WTC11 (cell line): ENCODE measurements at regions not wholly inside any gene's neighbourhood (a gene's known extent, or its start where the extent isn't known, plus 50 kb on each side); places are given as distances from the start of the nearest gene placed in this dataset.

Experiments used
- CREB1 ChIP-seq: sonication (generic); formaldehyde crosslinking; IDR thresholded peaks from 2 replicates; pipeline ENCODE4 v1.8.0; 2023; ENCODE audit warnings: mild to moderate bottlenecking, missing genetic modification reagents
- ELF4 ChIP-seq: sonication (generic); formaldehyde crosslinking; IDR thresholded peaks from 2 replicates; pipeline ENCODE4 v1.8.1; 2022; ENCODE audit warnings: low read depth, mild to moderate bottlenecking, moderate library complexity, missing genetic modification reagents
- NR1H2 ChIP-seq: sonication (generic); formaldehyde crosslinking; IDR thresholded peaks from 2 replicates; pipeline ENCODE4 v1.9.0; 2021; ENCODE audit warnings: mild to moderate bottlenecking, moderate library complexity, missing genetic modification reagents
- PRRX2 ChIP-seq: fragments of 250-450 bp; sonication (Bioruptor Pico); IDR thresholded peaks from 2 replicates; pipeline ENCODE4 v1.8.0; 2021; ENCODE audit warnings: mild to moderate bottlenecking
- RORB ChIP-seq: fragments of 250-450 bp; sonication (Bioruptor Pico); IDR thresholded peaks from 2 replicates; pipeline ENCODE4 v1.9.0; 2021; ENCODE audit warnings: mild to moderate bottlenecking
- SP1 ChIP-seq: sonication (generic); formaldehyde crosslinking; conservative IDR thresholded peaks from 2 replicates; pipeline ENCODE4 v1.8.1; 2022; ENCODE audit warnings: missing genetic modification reagents
- ZBTB21 ChIP-seq: sonication (generic); formaldehyde crosslinking; IDR thresholded peaks from 2 replicates; pipeline ENCODE4 v1.8.1; 2023; ENCODE audit warnings: mild to moderate bottlenecking, missing genetic modification reagents, borderline replicate concordance
- ZNF219 ChIP-seq: sonication (generic); formaldehyde crosslinking; IDR thresholded peaks from 2 replicates; pipeline ENCODE4 v1.8.0; 2023; ENCODE audit warnings: missing genetic modification reagents, mild to moderate bottlenecking, borderline replicate concordance
- TF ChIP-seq, protein P1 (sequence below): fragments of 250-450 bp; sonication (Bioruptor Pico); IDR thresholded peaks from 2 replicates; pipeline ENCODE4 v1.8.0; 2021; ENCODE audit warnings: mild to moderate bottlenecking
- TF ChIP-seq, protein P2 (sequence below): fragments of 200-600 bp; IDR thresholded peaks from 2 replicates; pipeline ENCODE4 v1.8.0; 2022; ENCODE audit warnings: antibody characterized with exemption
- TF ChIP-seq, protein P3 (sequence below): fragments of 250-450 bp; sonication (Bioruptor Pico); IDR thresholded peaks from 2 replicates; pipeline ENCODE4 v1.9.0; 2021; ENCODE audit warnings: mild to moderate bottlenecking

DNA sequence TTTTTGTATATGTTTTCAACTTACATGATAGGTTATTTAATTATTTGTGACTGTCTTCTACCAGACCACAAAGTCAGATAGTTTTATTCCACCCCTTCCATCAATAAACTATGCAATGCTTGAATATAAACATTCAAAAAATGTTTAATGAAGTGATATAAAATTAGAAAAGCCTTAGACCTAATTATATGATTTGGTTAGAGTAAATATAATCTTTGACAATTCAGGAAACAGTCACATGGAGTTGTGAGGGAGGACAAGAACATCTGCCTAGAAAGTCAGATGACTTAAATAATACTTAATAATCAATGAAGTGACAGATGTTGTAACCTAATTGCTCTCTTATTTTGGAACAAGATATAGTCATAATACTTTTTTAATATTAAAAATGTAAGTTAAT lies 710.3 kb downstream of the ZBBX start:
- TF ChIP-seq, protein P1, sequence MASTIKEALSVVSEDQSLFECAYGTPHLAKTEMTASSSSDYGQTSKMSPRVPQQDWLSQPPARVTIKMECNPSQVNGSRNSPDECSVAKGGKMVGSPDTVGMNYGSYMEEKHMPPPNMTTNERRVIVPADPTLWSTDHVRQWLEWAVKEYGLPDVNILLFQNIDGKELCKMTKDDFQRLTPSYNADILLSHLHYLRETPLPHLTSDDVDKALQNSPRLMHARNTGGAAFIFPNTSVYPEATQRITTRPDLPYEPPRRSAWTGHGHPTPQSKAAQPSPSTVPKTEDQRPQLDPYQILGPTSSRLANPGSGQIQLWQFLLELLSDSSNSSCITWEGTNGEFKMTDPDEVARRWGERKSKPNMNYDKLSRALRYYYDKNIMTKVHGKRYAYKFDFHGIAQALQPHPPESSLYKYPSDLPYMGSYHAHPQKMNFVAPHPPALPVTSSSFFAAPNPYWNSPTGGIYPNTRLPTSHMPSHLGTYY = no peak
- TF ChIP-seq RORB (CRISPR knock-in tag) (no peak), CREB1 (CRISPR knock-in tag) (no peak), SP1 (no peak), ZNF219 (CRISPR knock-in tag) (no peak), ELF4 (no peak), ZBTB21 (CRISPR knock-in tag) (no peak), PRRX2 (CRISPR knock-in tag) (no peak), NR1H2 (CRISPR knock-in tag) (no peak)
- TF ChIP-seq, protein P2, sequence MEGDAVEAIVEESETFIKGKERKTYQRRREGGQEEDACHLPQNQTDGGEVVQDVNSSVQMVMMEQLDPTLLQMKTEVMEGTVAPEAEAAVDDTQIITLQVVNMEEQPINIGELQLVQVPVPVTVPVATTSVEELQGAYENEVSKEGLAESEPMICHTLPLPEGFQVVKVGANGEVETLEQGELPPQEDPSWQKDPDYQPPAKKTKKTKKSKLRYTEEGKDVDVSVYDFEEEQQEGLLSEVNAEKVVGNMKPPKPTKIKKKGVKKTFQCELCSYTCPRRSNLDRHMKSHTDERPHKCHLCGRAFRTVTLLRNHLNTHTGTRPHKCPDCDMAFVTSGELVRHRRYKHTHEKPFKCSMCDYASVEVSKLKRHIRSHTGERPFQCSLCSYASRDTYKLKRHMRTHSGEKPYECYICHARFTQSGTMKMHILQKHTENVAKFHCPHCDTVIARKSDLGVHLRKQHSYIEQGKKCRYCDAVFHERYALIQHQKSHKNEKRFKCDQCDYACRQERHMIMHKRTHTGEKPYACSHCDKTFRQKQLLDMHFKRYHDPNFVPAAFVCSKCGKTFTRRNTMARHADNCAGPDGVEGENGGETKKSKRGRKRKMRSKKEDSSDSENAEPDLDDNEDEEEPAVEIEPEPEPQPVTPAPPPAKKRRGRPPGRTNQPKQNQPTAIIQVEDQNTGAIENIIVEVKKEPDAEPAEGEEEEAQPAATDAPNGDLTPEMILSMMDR = no peak
- TF ChIP-seq, protein P3, sequence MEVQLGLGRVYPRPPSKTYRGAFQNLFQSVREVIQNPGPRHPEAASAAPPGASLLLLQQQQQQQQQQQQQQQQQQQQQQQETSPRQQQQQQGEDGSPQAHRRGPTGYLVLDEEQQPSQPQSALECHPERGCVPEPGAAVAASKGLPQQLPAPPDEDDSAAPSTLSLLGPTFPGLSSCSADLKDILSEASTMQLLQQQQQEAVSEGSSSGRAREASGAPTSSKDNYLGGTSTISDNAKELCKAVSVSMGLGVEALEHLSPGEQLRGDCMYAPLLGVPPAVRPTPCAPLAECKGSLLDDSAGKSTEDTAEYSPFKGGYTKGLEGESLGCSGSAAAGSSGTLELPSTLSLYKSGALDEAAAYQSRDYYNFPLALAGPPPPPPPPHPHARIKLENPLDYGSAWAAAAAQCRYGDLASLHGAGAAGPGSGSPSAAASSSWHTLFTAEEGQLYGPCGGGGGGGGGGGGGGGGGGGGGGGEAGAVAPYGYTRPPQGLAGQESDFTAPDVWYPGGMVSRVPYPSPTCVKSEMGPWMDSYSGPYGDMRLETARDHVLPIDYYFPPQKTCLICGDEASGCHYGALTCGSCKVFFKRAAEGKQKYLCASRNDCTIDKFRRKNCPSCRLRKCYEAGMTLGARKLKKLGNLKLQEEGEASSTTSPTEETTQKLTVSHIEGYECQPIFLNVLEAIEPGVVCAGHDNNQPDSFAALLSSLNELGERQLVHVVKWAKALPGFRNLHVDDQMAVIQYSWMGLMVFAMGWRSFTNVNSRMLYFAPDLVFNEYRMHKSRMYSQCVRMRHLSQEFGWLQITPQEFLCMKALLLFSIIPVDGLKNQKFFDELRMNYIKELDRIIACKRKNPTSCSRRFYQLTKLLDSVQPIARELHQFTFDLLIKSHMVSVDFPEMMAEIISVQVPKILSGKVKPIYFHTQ (CRISPR knock-in tag) = no peak
